ENCODE measurements at regions not wholly inside any gene's neighbourhood (a gene's known extent, or its start where the extent isn't known, plus 50 kb on each side); places are given as distances from the start of the nearest gene placed in this dataset.

- TF ChIP-seq EP300 (IDR thresholded peaks at IDR 0.05) (no peak), POLR2A (IDR thresholded peaks at IDR 0.05) (no peak)
These were observed 1396.7 kb downstream of the BRD1 start for GRCh38 chr22:48431014-48431413.
